Activated CD8-positive, alpha-beta memory T cell treated with anti-CD3 and anti-CD28 coated beads, Interleukin-2, amount 50 U/mL, for 1 hour (primary cell): ENCODE measurements at regions not wholly inside any gene's neighbourhood (a gene's known extent, or its start where the extent isn't known, plus 50 kb on each side); places are given as distances from the start of the nearest gene placed in this dataset.

Source experiments
- DNase-seq: peaks from one replicate; pipeline ENCODE4 v3.0.0-alpha.2; 2020; ENCODE audit errors: extremely low read depth

DNA sequence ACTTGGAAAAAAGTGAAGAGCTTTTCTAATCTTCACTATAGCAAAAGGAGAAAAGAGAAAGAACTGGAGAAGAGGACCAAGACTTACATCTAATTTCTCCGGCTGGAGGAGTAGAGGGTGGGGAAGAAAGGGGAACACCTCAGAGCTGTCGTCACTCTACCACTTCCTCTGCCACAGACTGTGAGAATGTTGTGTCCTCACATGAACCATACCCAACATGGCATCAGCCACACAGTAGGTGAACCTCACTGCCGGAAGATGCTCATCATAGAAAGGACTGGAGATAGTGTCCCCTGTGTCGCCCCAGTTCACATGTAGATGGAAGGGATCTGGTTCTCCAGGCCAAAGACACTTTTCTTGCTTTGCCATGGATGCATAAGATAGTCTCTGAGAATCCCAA lies 604.4 kb upstream of the NOX3 start:
- DNase-seq, result no peak

DNA sequence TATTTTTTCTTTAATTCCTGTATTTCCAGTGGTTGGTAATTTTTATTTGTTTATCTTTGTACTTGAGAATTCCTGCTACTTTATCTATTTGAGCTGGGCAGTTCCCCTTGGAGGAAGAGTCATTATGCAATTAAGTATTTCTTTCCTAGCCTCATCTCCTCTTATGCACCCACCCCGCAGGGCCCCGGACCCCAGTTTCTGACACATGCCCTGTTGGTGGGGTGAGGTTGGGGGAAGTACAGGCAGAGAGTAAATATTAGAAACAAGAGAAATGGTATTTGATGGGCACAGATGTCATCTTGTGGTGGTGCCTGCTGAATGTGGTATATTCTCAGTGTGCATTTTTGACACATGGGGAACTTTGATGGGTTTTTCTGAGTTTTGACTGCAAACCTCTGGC lies 602.7 kb upstream of the NOX3 start:
- DNase-seq, result no peak

DNA sequence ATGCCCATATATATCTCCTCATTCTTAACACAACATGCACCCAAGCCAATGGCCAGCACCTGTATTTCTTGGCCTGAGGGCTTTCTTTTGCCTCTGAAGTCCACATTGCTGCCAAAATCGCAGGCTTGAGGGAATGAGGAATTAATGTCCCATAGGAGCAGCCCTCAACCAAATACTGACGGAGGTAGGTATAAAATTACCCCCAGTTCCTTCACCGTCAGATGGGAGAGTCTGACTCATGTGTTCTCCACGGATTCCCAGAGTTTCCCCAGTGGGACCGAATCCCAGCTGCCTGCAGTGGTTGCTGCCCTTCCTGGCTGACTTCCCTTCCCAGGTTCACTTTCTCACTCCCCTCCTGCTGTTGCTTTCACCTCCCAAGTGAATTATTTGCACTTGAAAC lies 602.2 kb upstream of the NOX3 start:
- no peak for DNase-seq

DNA sequence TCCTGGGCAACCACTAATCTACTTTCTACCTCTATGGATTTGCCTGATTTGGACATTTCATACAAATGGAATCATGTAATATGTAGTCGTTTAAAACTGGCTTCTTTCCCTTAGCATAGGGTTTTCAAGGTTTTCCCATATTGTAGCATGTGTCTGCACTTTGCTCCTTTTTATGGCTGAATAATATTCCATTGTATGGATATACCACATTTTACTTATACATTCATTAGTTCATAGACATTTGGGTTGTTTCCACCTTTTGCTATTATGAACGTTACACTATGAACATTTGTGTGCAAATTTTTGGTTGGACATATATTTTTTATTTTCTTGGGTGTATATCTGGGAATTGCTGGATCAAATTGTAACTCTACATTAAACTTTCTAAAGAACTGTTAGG lies 600.4 kb upstream of the NOX3 start:
- DNase-seq, result no peak

DNA sequence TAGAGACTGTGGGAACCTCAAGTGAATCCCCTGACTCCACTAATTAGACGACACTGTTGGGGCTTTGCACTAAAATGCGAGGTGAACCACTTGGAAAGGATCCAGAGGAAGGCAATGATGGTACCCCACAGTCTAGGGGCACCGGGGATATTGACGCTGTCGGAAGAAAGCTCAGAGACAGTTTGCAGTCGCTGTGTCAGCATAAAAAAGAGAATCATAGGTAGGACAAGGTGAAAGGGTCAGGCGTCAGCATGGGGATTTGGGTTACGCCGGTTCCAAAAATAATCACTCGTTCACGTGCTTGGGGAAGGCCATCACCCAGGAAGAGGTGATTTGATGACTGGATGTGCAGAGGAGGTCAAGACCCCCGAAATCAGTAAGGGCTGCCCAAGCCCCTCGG lies 598.0 kb upstream of the NOX3 start:
- DNase-seq, result no peak

DNA sequence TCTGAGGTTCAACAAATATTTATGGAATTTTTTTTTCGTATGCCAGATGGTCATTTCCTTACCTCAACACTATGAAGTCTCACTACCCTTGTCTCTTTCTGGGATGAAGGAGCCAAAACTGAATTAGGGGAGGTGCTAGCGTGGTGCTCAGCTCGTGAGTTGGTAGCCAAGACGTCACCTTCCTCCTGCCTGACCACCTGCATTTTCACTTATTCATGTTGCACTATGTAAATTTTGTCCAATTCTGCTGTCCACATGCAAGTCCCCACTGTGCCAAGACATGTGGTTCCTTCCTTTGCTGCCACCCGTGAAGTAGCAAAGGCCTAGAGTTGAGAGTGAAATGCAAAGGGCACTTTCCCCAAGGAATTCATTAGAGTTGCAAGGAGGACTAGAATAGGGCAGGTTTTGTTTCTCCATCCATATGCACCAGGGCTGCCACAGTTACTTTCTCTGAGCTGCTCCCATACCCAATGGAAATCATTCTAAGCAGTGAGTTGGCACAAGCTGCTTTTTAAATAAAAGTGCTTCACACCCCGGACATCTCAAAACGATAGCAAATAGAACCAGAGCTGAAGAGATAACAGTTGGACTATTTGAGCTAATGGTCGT lies 591.3 kb upstream of the NOX3 start:
- DNase-seq, result no peak

DNA sequence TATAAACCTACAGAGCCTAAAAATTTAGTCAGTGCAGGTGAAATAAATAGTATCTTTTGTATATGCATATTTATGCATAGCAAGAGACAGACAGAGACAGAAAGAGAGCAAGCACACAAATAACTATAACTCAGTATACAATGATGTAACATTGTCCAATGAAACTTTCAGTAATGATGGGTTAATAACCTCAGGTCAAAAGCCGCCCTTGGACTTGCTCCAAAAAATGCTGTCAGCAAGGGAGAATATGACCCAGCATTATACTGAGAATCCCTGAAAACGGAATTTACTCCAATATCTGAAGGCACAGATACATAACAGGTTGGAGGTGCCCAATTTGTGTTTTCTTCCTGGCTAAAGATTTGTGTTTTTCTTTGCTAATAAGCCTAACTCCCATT lies 590.6 kb upstream of the NOX3 start:
- DNase-seq, result no peak

DNA sequence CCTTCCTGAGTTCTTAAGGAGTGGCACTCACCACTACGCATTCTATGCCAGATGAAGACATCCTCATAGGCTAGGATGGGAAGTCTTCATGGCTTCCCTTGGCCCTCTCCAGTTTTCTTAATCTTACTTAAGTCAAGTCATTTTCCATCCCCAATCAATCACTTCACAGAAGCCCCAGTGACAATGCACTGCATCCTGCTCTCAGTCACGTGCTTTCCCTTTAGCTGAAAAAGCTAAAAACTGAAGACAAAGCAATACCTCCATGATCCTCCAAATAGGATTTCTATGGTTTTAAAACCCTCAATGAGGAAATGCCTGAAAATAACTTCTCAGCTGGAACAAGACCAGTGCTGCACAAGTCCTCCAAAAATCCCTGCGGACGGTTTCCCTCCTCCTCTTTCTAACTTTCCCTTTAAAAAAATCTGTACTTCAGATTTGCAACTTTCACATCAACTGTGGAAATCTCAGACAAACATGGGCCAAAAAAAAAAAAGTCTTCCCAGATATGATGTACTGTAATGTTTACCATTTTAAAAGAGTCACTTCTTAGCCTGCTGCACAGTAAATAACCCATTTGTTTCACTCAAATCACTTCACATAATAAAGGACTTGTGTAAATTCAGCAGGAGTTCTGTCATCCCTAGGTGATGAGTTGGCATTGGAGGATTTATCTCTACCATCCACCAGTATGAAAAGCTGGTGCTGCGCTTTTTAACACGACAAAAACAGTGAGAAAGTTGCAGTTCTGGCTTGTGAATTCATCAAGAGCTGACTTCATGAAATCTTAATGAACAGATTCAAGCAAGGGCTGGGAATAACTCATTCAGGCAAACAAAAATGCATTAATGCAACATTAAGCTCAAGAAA lies 590.0 kb upstream of the NOX3 start:
- no peak for DNase-seq

DNA sequence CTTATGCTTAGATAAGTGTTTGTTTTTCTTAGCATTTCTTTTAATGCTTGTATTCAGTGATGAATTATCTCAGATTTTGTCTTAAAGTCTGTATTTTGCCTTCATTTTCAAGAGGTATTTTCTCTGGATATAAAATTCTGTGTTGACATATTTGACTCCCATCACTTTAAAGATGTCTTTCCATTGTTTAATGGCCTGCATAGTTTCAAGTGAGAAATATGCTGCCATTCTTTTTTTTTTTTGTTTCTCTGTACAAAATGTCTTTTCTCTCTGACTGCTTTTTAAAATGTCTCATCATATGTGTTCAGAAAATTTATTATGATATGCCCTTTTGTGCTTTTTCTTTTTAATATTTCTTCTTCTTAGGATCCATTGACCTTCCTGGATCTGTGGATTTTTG lies 578.0 kb upstream of the NOX3 start:
- no peak for DNase-seq

DNA sequence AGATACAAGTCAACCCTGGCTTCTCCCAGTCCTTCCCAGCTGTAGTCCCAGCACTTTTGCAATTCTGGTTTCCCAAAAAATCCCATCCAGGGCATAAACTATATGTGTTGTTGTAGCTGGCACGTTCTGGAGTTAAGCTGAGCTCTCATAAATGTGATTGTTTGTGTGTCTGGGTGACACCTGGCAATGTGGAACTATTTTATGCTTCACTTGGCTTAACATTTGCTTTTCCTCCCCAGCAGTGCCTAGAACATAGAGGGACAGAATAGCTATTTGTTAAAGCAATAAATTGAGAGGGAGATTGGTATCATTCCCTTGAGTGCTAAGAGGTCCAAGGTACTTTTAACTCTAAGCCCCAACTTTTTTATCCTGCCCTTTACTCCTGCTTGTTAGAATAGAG lies 575.9 kb upstream of the NOX3 start:
- DNase-seq, result no peak

DNA sequence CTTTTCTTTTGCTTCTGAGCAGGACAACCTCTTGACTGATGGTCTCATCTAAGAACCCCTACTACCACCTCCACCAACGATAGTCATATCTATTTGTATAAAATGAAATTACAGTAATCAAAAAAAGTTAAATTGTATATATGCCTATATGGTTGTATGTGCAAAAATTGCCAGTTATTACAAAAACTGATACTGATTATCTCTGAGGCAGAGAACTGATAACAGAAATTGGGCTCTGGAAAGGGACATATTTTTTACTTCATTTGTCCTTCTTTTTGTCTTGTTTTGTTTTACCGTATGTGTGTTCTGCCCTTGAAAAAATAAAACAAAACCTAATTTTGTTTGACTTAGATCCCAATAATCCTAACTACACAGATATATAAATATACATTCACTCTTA lies 574.4 kb upstream of the NOX3 start:
- no peak for DNase-seq

DNA sequence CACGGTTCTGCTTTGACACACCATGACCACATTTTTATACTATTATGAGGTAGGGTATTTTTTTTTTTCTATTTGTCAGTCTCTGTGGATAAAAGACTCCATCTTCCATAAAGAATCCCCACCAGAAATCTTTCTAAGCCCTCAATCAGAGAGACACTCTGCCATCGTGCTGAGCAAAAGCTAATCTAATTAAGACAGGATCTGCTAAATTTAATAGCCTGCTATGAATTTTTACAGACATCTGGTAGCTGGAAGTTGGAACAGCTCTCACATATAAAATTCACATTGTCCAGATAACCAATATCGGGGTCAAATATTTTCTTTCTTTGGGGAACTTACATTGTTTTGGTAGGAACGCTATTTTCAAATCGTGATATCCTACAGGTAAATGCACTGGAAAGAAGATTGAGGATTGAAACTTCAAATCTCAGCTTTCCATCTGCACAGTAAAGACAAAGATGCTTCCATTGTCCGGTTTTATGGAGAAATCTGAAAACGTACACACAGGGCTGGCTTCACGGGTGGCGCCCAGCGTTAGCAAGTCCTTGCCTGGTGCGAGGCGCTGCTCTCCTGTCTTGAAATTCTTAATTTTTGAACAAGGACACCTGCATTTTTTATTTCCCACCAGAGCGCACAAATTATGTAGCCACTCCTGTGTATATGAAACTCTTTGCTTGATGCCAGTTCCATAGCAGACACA lies 573.8 kb upstream of the NOX3 start:
- no peak for DNase-seq

DNA sequence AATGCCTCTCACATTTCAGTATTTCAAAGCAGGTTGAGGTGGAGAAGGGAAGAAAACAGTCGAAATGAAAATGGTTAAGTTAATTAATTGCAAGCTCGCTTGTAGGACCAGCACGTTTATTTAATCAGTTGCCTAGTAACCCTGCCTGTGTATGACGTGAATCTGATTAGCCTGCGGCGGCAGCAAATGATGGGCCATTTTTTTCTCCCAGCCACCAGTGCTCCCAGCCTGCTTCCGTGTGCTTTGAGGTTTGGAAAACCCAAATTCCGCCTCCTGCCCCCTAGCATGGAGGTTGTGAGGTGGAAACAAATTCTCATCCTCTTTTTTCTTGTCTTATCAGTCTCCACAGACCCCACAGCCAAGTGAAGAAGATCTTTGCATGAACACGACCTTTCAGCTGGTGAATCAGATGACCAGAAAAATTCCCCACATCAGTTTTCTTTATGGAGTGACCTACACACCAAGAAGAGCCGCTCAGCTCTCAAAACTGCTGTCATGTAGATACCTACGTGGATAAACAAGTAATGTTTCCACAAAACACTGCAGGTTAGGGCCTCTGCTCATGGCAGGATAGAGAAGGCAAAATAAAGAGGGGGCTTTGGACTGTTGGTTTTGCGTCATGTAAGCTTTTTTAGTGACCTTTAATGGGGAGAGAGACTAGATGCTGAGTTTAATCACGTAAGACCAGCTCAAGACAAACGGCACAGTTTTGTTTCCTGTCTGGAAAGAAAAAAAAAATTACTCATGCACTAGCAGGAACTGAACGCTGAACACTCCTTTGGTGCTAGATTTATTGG lies 572.9 kb upstream of the NOX3 start:
- no peak for DNase-seq

DNA sequence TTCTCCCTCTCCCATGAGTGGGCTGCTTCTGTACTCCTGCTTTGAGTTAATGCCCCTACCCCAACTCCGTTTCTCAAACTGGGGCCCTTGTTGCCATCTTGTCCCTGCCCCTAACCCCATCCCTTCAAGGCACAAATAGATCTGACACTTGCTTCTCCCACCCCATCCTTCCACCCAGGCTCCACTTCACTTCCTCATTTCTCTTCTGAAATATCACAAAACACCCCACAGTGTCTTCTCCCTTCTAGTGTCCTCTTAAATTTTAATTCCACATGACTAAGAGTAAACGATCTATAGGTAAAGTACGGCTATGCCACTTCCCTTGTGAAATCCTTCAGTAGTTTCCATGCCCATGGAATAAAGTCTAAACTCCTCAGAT lies 571.6 kb upstream of the NOX3 start:
- DNase-seq, result no peak

DNA sequence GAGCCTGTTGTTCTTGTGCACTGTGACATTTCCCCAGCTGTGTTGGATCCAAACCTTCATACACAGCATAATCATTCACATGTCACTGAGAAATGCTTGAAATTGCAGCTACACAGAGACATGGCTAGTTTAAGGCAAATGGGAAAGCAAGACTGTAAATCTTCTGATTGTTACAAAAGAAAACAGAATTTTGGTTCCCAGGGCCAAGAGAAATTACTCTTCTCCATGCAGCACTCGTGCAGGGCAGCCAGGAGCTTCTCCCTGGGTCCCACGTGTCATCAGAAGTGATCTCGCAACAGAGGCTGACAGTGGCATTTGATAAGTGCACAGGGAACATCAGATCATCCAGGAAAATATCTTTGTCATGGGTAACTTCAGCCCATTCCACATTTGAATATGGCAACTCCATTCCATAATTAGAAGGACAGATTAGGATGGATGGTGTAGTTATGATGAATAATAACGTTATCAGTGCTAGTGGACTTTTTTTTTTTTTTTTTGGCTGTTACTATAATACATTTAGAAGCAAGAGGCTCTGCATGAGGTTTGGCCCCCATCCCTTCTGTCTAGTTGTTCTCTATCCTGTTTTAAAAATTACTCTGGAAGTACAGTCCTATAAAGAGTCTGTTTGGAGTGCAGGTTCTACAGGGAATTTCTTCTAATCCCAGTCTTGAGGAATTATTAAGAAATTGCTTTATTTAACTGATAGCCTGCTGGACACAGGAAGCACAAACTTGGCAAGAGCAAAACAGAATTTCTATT lies 571.0 kb upstream of the NOX3 start:
- no peak for DNase-seq

DNA sequence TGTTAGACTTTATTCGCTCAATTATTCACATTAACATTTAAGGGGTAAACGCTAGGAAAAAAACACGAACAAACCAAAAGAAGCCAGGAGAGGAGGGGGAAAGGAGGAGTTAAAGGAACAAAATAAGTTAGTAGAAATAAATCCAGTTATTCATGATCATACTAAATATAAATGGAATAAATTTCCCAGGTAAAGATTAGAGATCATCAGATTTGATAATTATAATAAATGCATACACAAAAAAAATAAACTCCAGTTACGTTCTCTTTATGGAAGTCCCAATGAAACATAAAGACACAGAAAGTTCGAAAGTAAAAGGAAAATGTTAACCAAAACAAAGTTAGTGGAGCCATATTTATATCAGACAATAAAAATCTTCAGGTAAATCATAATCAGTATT lies 568.7 kb upstream of the NOX3 start:
- no peak for DNase-seq

DNA sequence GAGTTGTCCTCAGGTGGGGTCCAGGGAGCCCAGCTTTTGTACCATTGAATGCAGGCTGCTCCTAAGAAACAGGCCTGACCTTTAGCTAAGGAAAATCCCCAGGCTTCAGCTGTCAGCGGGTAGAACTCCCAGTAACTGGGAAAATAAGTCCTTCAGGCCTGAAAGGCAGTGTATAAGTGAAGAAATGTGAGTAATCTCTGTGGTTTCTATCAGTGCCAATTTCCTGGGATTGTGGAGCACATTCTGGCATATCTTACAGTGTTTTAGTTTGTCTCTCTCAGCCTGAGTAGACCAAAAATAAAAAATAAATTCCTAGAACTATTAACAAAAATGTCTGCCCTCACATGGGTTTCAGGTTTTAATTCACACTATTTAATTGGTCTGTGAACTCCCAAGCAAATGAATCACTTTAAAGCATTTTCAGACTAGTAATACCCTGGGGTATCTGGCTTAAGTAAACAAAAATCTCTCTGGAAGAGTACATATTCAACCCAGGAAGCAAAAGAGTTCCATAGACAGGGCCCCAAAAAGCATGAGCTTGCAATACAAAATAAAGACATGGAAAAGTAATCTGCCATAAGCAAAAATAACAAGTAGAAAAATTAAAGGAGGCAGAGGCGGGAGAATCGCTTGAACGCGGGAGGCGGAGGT lies 566.2 kb upstream of the NOX3 start:
- no peak for DNase-seq

DNA sequence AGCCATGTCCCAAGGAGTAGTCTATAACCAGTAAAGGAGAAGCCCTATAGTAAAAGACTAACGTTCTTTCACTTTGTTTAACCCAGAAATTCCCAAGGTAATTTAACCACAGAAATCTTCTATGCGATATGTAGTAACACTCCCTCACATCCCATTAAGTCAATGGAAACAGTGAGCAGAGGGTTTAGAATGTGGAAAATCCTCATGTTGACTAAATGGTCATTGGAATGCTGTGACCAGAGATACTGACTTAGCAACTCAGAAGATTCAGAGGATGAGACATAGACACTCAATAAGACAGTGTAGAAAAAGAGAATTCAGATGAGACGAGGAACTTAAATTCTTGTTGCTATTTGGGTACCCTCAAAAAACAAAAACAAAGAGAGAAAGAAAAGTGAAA lies 562.2 kb upstream of the NOX3 start:
- DNase-seq, result no peak

DNA sequence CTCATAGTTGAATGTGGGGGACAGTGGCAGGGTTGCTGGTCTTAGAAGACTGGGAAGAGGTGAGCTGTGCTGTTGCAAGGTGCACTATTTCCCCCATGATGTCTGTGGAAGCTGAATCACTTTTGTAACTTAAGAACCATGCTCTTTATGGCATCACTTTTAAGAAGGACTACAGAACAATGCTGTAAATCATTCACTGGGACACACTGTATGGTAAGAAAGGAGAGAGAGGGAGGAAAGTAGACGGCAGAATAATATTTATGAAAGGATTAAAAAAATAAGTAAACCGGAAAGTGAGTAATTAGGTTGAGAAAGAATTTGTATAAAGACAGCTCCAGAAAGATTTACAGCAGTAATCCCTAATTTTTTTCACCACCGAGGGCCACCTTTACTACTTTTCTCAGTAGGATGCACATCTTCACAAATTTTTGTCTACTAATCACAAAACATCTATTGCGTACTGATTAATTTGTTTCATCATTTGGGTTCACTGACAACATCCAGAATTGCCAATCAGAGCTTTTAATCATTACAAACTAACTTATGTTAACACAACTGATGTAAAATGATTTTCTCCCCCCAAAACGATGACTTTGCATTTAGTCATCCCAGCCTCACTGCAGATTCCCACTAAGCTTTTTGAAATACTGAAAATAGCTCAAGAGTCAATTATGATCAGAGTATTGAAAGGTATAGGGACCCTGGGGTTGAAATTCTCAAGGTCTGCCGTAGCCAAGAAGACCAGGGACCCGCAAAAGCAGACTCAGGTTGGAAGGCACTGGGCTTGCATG lies 560.7 kb upstream of the NOX3 start:
- no peak for DNase-seq

DNA sequence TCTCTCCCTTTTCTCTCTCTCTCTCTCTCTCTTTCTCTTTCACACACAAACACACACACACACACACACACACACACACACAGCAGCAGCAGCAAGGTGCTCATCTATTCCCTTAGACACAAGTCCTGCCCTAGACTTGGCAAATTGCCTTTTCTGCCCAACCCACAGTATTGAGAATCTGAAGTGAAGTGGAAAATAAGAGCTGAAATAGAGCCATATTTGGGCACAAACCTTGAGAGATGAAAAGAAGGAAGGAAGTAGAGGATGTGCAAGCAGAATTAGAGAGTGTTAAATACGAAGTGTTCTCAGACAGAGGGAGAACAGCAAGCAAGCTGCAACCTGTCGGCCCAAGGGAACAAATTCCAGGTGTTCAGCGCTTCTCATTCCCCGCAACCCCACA lies 557.5 kb upstream of the NOX3 start:
- DNase-seq, result no peak
